WTC11 (cell line): ENCODE measurements at regions not wholly inside any gene's neighbourhood (a gene's known extent, or its start where the extent isn't known, plus 50 kb on each side); places are given as distances from the start of the nearest gene placed in this dataset.

ENCODE experiments used
- ATAC-seq: fragments of 200-7000 bp; cut with Tn5 transposase; 2 replicates; pipeline ENCODE4 v1.10.0; 2021; ENCODE audit warnings: mild to moderate bottlenecking, moderate library complexity
- CTCF ChIA-PET: fragments of 300-600 bp; sonication (Branson Sonifier 250); formaldehyde crosslinking; loops from one replicate; lab custom pipeline; 2021; ENCODE audit warnings: antibody characterized with exemption; lab: Charles Lee
- POLR2A ChIA-PET: fragments of 350-600 bp; sonication (Branson Sonifier 250); formaldehyde crosslinking; loops from one replicate; lab custom pipeline; 2021; ENCODE audit warnings: antibody characterized with exemption; lab: Charles Lee
- DNase-seq: peaks from one replicate; pipeline ENCODE4 v3.0.0; 2021; ENCODE audit warnings: low spot score
- H3K27ac Mint-ChIP-seq: 2 replicates; pipeline ENCODE4 v1.8.0; 2021; ENCODE audit warnings: mixed read lengths
- H3K27me3 Mint-ChIP-seq: 2 replicates; pipeline ENCODE4 v1.8.0; 2021; ENCODE audit warnings: low read depth, mild to moderate bottlenecking, moderate library complexity, mixed read lengths
- H3K36me3 Mint-ChIP-seq: 2 replicates; pipeline ENCODE4 v1.8.0; 2021; ENCODE audit warnings: mixed read lengths
- H3K4me1 Mint-ChIP-seq: 2 replicates; pipeline ENCODE4 v1.8.0; 2022; ENCODE audit warnings: mixed read lengths
- H3K4me3 Mint-ChIP-seq: 2 replicates; pipeline ENCODE4 v1.8.0; 2021; ENCODE audit warnings: mild to moderate bottlenecking, moderate library complexity, mixed read lengths
- H3K9me3 Mint-ChIP-seq: 2 replicates; pipeline ENCODE4 v1.8.0; 2021; ENCODE audit warnings: mixed read lengths
- CREB1 ChIP-seq: sonication (generic); formaldehyde crosslinking; IDR thresholded peaks from 2 replicates; pipeline ENCODE4 v1.8.0; 2023; ENCODE audit warnings: mild to moderate bottlenecking, missing genetic modification reagents
- EMX1 ChIP-seq: fragments of 250-450 bp; sonication (Bioruptor Pico); IDR thresholded peaks from 2 replicates; pipeline ENCODE4 v1.8.0; 2021; ENCODE audit warnings: mild to moderate bottlenecking
- FOXK1 ChIP-seq: sonication (generic); formaldehyde crosslinking; IDR thresholded peaks from 2 replicates; pipeline ENCODE4 v1.8.0; 2022; ENCODE audit warnings: mild to moderate bottlenecking, moderate library complexity, missing genetic modification reagents
- GRHL2 ChIP-seq: fragments of 250-450 bp; sonication (Bioruptor Pico); IDR thresholded peaks from 2 replicates; pipeline ENCODE4 v1.8.0; 2022; ENCODE audit warnings: mild to moderate bottlenecking, moderate library complexity; ENCODE audit not compliant: insufficient replicate concordance, severe bottlenecking
- HMGA2 ChIP-seq: fragments of 250-450 bp; sonication (Bioruptor Pico); IDR thresholded peaks from 2 replicates; pipeline ENCODE4 v1.4.0; 2021; ENCODE audit warnings: mild to moderate bottlenecking, moderate library complexity
- IRF2 ChIP-seq: sonication (generic); formaldehyde crosslinking; IDR thresholded peaks from 2 replicates; pipeline ENCODE4 v1.8.0; 2022; ENCODE audit warnings: low read depth, missing genetic modification reagents, borderline replicate concordance
- JAZF1 ChIP-seq: fragments of 250-450 bp; sonication (Bioruptor Pico); IDR thresholded peaks from 2 replicates; pipeline ENCODE4 v1.9.0; 2021; ENCODE audit warnings: moderate library complexity, mild to moderate bottlenecking, inconsistent platforms
- KAT7 ChIP-seq: sonication (generic); formaldehyde crosslinking; IDR thresholded peaks from 2 replicates; pipeline ENCODE4 v1.8.1; 2023; ENCODE audit warnings: missing genetic modification reagents, mild to moderate bottlenecking, borderline replicate concordance
- NFE2L1 ChIP-seq: sonication (generic); formaldehyde crosslinking; IDR thresholded peaks from 2 replicates; pipeline ENCODE4 v1.8.1; 2023; ENCODE audit warnings: missing genetic modification reagents
- PRRX2 ChIP-seq: fragments of 250-450 bp; sonication (Bioruptor Pico); IDR thresholded peaks from 2 replicates; pipeline ENCODE4 v1.8.0; 2021; ENCODE audit warnings: mild to moderate bottlenecking
- SMAD4 ChIP-seq: sonication (generic); formaldehyde crosslinking; IDR thresholded peaks from 2 replicates; pipeline ENCODE4 v1.8.0; 2022; ENCODE audit warnings: mild to moderate bottlenecking, missing genetic modification reagents
- ZNF138 ChIP-seq: sonication (generic); formaldehyde crosslinking; conservative IDR thresholded peaks from 2 replicates; pipeline ENCODE4 v1.8.1; 2022; ENCODE audit warnings: mild to moderate bottlenecking, moderate library complexity, missing genetic modification reagents
- ZNF396 ChIP-seq: fragments of 250-450 bp; sonication (Bioruptor Pico); IDR thresholded peaks from 2 replicates; pipeline ENCODE4 v1.8.0; 2021; ENCODE audit warnings: mild to moderate bottlenecking, moderate library complexity, borderline replicate concordance
- TF ChIP-seq, protein P1 (sequence below): sonication (generic); formaldehyde crosslinking; IDR thresholded peaks from 2 replicates; pipeline ENCODE4 v1.8.1; 2023; ENCODE audit warnings: mild to moderate bottlenecking, missing genetic modification reagents
- TF ChIP-seq, protein P2 (sequence below): sonication (generic); formaldehyde crosslinking; IDR thresholded peaks from 2 replicates; pipeline ENCODE4 v1.8.1; 2022; ENCODE audit warnings: low read depth, mild to moderate bottlenecking, moderate library complexity, missing genetic modification reagents, borderline replicate concordance
- TF ChIP-seq, protein P3 (sequence below): sonication (generic); formaldehyde crosslinking; IDR thresholded peaks from 2 replicates; pipeline ENCODE4 v1.8.0; 2022; ENCODE audit warnings: missing genetic modification reagents
- TF ChIP-seq, protein P4 (sequence below): fragments of 250-450 bp; sonication (Bioruptor Pico); IDR thresholded peaks from 2 replicates; pipeline ENCODE4 v1.9.0; 2021; ENCODE audit warnings: mild to moderate bottlenecking
- TF ChIP-seq, protein P5 (sequence below): sonication (generic); formaldehyde crosslinking; IDR thresholded peaks from 2 replicates; pipeline ENCODE4 v1.8.1; 2023; ENCODE audit warnings: mild to moderate bottlenecking, missing genetic modification reagents, moderate library complexity

DNA sequence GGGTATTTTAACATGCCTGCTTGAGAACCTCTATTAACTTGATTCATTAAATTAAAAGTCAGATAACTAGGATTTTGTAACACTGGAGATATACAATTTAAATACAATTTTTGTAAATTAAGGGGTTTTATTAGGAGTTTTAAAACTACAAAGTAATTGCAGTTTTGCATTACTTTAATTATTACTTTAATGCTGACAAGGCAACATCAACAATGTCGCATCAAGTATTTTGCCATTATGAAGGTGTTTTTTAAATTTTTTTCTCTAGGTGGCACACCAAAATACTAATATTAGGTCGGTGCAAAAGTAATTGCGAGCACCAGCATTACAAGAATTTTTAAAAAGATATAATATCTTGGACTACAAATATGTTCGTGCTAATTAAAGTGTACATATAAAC lies 513.4 kb downstream of the ANKRD7 start (continued):
- TF ChIP-seq, protein P1, sequence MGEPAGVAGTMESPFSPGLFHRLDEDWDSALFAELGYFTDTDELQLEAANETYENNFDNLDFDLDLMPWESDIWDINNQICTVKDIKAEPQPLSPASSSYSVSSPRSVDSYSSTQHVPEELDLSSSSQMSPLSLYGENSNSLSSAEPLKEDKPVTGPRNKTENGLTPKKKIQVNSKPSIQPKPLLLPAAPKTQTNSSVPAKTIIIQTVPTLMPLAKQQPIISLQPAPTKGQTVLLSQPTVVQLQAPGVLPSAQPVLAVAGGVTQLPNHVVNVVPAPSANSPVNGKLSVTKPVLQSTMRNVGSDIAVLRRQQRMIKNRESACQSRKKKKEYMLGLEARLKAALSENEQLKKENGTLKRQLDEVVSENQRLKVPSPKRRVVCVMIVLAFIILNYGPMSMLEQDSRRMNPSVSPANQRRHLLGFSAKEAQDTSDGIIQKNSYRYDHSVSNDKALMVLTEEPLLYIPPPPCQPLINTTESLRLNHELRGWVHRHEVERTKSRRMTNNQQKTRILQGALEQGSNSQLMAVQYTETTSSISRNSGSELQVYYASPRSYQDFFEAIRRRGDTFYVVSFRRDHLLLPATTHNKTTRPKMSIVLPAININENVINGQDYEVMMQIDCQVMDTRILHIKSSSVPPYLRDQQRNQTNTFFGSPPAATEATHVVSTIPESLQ = no peak

DNA sequence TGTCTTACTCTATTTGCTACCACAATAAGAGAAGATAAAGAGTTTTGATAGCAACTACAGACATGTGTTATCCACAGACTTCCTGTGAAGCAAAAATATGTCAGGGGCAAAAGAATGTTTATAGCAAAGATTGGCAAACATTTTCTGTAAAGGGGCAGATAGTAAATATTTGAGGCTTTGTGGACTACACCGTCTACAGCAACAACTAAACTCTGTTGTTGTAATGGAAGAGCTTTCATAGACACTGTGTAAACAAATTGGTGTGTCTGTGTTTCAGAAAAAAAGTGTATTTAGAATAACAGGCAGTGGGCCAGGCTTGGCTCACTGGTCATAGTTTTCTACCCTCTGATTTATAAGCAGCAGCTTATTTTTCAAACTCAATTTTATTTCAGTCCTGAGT lies 521.4 kb downstream of the ANKRD7 start:
- ChIA-PET CTCF (no interaction called here), POLR2A (no interaction called here)
- DNase-seq = no peak
- no peak overlapping the region for H3K27ac Mint-ChIP-seq
- H3K9me3 Mint-ChIP-seq = no peaks in the 10 kb centered on the region
- H3K27me3 Mint-ChIP-seq = no peaks in the 10 kb centered on the region
- no peaks in the 10 kb centered on the region for H3K36me3 Mint-ChIP-seq
- no peaks in the 10 kb centered on the region for H3K4me1 Mint-ChIP-seq
- ATAC-seq = no peak
- H3K4me3 Mint-ChIP-seq = no peak overlapping the region
- TF ChIP-seq, protein P2, sequence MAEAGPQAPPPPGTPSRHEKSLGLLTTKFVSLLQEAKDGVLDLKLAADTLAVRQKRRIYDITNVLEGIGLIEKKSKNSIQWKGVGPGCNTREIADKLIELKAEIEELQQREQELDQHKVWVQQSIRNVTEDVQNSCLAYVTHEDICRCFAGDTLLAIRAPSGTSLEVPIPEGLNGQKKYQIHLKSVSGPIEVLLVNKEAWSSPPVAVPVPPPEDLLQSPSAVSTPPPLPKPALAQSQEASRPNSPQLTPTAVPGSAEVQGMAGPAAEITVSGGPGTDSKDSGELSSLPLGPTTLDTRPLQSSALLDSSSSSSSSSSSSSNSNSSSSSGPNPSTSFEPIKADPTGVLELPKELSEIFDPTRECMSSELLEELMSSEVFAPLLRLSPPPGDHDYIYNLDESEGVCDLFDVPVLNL (CRISPR knock-in tag) = no peak
- no peak for TF ChIP-seq IRF2
- TF ChIP-seq HMGA2 (CRISPR knock-in tag) = no peak
- no peak for TF ChIP-seq EMX1 (CRISPR knock-in tag)
- TF ChIP-seq ZNF396 (CRISPR knock-in tag) = no peak
- TF ChIP-seq PRRX2 = no peak
- TF ChIP-seq NFE2L1 (CRISPR knock-in tag) = no peak
- TF ChIP-seq KAT7 (CRISPR knock-in tag) = no peak
- TF ChIP-seq SMAD4 (CRISPR knock-in tag) = no peak
- no peak for TF ChIP-seq GRHL2 (CRISPR knock-in tag)
- TF ChIP-seq ZNF138 (CRISPR knock-in tag) = no peak
- TF ChIP-seq, all 79 proteins: peak for 0

DNA sequence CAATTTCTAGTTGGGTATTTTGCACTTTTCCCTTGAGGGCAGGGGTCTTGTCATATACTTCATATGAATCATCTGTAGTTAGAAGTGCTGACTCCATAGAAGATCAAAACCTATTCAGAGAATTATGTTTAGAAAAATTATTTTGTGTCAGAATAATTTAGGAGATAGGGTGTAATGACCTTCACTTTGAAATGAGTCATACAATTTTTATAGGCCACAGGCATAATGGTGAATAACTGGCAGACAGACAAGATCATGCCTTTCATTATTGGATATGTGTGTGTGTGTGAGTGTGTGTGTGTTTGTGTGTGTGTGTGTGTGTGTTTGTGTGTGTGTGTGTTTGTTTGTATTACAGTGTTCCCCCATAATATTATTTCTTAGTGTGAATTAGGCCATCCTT lies 523.0 kb downstream of the ANKRD7 start:
- H3K9me3 Mint-ChIP-seq = no peaks in the 10 kb centered on the region
- H3K4me3 Mint-ChIP-seq = no peak overlapping the region
- TF ChIP-seq, protein P3, sequence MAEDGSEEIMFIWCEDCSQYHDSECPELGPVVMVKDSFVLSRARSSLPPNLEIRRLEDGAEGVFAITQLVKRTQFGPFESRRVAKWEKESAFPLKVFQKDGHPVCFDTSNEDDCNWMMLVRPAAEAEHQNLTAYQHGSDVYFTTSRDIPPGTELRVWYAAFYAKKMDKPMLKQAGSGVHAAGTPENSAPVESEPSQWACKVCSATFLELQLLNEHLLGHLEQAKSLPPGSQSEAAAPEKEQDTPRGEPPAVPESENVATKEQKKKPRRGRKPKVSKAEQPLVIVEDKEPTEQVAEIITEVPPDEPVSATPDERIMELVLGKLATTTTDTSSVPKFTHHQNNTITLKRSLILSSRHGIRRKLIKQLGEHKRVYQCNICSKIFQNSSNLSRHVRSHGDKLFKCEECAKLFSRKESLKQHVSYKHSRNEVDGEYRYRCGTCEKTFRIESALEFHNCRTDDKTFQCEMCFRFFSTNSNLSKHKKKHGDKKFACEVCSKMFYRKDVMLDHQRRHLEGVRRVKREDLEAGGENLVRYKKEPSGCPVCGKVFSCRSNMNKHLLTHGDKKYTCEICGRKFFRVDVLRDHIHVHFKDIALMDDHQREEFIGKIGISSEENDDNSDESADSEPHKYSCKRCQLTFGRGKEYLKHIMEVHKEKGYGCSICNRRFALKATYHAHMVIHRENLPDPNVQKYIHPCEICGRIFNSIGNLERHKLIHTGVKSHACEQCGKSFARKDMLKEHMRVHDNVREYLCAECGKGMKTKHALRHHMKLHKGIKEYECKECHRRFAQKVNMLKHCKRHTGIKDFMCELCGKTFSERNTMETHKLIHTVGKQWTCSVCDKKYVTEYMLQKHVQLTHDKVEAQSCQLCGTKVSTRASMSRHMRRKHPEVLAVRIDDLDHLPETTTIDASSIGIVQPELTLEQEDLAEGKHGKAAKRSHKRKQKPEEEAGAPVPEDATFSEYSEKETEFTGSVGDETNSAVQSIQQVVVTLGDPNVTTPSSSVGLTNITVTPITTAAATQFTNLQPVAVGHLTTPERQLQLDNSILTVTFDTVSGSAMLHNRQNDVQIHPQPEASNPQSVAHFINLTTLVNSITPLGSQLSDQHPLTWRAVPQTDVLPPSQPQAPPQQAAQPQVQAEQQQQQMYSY = no peak
- TF ChIP-seq JAZF1 (CRISPR knock-in tag) = no peak
- ATAC-seq (no peak), DNase-seq (no peak)
- no peak overlapping the region for H3K27ac Mint-ChIP-seq
- POLR2A ChIA-PET = no interaction called here
- CTCF ChIA-PET = no interaction called here
- no peaks in the 10 kb centered on the region for H3K4me1 Mint-ChIP-seq
- no peaks in the 10 kb centered on the region for H3K36me3 Mint-ChIP-seq
- H3K27me3 Mint-ChIP-seq = no peaks in the 10 kb centered on the region

DNA sequence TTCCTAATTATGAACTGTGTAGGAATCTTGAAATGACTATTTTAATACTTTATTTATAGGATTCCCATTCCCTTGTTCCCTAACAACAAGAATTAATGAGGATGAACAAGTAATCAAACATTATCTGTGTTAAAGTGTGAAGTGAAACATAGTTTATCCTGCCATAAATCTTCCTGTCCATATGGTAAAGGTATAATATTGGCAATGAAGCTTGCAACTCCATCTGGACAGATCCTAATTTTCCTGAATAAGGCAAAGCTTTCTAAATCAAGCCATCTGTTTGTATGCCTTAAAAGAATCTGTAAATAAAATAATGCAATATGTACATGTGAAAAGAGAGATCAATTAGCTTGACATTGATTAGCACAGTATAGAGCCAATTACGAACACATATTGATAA lies 529.0 kb downstream of the ANKRD7 start:
- H3K27ac Mint-ChIP-seq = no peak overlapping the region
- ATAC-seq (no peak), DNase-seq (no peak)
- ChIA-PET POLR2A (no interaction called here), CTCF (no interaction called here)
- H3K4me3 Mint-ChIP-seq = no peak overlapping the region
- no peaks in the 10 kb centered on the region for H3K9me3 Mint-ChIP-seq
- no peaks in the 10 kb centered on the region for H3K27me3 Mint-ChIP-seq
- H3K36me3 Mint-ChIP-seq = no peaks in the 10 kb centered on the region
- H3K4me1 Mint-ChIP-seq = 0 out of 2 replicates have a peak, but pooled peaks cover 3% of the 10 kb centered on the region
- TF ChIP-seq, protein P3 = no peak
- TF ChIP-seq, protein P4, sequence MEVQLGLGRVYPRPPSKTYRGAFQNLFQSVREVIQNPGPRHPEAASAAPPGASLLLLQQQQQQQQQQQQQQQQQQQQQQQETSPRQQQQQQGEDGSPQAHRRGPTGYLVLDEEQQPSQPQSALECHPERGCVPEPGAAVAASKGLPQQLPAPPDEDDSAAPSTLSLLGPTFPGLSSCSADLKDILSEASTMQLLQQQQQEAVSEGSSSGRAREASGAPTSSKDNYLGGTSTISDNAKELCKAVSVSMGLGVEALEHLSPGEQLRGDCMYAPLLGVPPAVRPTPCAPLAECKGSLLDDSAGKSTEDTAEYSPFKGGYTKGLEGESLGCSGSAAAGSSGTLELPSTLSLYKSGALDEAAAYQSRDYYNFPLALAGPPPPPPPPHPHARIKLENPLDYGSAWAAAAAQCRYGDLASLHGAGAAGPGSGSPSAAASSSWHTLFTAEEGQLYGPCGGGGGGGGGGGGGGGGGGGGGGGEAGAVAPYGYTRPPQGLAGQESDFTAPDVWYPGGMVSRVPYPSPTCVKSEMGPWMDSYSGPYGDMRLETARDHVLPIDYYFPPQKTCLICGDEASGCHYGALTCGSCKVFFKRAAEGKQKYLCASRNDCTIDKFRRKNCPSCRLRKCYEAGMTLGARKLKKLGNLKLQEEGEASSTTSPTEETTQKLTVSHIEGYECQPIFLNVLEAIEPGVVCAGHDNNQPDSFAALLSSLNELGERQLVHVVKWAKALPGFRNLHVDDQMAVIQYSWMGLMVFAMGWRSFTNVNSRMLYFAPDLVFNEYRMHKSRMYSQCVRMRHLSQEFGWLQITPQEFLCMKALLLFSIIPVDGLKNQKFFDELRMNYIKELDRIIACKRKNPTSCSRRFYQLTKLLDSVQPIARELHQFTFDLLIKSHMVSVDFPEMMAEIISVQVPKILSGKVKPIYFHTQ (CRISPR knock-in tag) = no peak
- TF ChIP-seq, protein P5, sequence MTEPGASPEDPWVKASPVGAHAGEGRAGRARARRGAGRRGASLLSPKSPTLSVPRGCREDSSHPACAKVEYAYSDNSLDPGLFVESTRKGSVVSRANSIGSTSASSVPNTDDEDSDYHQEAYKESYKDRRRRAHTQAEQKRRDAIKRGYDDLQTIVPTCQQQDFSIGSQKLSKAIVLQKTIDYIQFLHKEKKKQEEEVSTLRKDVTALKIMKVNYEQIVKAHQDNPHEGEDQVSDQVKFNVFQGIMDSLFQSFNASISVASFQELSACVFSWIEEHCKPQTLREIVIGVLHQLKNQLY (CRISPR knock-in tag) = no peak
- TF ChIP-seq CREB1 (CRISPR knock-in tag) = no peak
- no peak for TF ChIP-seq FOXK1 (CRISPR knock-in tag)
